ENCODE measurements at regions not wholly inside any gene's neighbourhood (a gene's known extent, or its start where the extent isn't known, plus 50 kb on each side); places are given as distances from the start of the nearest gene placed in this dataset.

DNA sequence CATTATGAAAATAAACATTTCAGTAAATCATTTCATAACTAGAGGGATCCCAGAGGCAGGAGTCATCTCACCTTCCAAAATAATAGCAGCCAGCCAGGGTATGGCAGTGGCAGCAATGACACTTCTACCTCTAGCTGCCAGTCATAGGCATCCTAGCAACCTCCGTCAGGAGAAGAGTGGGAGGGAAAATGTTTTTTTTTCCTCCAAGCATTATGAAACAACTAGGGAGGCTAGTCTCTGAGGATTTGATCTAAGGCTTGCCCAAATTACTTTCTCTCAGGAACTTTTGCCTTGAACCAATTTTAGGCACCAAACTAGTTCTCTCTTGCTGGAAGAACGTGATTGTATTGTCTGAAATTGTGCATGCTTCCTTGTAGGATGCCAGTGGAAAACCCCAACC is 208.7 kb upstream of the PREP start (continued):
- TF ChIP-seq, protein P1, sequence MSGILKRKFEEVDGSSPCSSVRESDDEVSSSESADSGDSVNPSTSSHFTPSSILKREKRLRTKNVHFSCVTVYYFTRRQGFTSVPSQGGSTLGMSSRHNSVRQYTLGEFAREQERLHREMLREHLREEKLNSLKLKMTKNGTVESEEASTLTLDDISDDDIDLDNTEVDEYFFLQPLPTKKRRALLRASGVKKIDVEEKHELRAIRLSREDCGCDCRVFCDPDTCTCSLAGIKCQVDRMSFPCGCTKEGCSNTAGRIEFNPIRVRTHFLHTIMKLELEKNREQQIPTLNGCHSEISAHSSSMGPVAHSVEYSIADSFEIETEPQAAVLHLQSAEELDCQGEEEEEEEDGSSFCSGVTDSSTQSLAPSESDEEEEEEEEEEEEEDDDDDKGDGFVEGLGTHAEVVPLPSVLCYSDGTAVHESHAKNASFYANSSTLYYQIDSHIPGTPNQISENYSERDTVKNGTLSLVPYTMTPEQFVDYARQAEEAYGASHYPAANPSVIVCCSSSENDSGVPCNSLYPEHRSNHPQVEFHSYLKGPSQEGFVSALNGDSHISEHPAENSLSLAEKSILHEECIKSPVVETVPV (CRISPR knock-in tag; IDR thresholded peaks at IDR 0.05) = no peak
- TF ChIP-seq SNAI2 (CRISPR knock-in tag; IDR thresholded peaks at IDR 0.05) = no peak

DNA sequence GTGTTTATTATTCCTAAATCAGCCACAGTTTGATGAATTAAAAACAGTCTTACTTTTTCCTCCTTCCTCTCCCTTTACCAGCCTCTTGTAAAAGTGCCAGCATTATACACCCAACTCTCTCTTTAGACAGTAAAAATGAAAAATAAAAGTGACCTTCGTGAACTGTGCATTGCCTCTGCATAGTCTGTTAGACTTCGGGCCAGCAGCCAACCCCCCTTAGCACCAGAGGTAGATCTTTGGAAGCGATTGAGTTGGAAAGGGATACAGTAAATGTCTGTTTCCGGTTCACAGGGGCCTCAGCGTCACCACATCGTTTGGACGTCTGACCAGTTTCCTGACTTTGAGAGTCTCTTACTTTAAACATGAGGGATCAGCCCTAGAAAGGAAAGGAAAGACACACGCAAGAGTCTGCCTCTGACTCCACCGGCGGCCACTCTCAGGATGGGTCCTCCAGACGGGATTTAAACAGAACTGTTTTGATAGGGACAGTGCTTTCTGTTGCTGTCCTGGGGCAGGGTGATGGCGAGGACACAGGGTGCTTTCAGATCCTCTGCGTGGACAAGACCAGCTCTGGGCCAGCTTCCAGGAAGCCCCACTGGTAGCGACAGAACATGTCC is 206.6 kb upstream of the PREP start:
- ATAC-seq = peak; percentile 42
- TF ChIP-seq OSR1 (CRISPR knock-in tag; IDR thresholded peaks at IDR 0.05) (0 out of 2 replicates have a peak, but pooled peaks have one; percentile 35), ZFP3 (CRISPR knock-in tag; IDR thresholded peaks at IDR 0.05) (no peak), CSDC2 (CRISPR knock-in tag; IDR thresholded peaks at IDR 0.05) (no peak), ZFP30 (CRISPR knock-in tag; IDR thresholded peaks at IDR 0.05) (no peak)

DNA sequence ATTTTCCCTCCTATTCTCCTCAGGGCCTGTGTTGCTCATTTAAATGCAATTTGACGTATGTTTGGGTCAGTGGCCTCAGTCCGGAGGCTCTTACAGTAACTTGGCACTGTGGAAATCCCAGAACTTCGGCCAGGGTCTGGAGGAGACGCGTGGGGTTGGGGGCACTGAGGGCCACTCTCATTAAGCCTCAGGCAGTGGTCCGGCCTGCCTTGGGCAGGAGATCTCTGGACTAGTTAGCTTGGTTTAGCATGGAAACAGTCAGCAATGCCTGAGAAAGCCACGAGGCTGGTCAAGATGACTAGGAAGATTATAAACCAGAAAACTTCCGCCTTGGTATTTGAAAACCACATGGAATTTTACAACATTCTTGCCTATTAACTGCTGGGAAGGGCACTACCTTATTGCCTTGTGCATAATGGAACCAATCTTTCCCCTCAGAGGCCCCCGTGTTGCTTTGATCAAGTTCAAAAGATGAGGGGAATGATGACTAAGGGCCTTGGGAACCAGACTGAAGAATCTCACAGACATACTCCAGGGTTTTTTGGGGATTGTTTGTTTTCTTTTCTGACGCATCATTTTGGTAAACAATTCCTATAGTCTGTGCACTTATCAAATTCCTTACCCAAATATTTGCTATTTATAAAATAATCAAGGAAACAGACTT is 206.0 kb upstream of the PREP start:
- TF ChIP-seq ZNF565 (CRISPR knock-in tag; conservative IDR thresholded peaks at IDR 0.05; ENCODE audit: low read depth) (no peak), GLIS3 (CRISPR knock-in tag; IDR thresholded peaks at IDR 0.05) (no peak), OSR1 (CRISPR knock-in tag; IDR thresholded peaks at IDR 0.05) (peak; percentile 16; the same call in 1 of the 2 replicates), ZFP30 (CRISPR knock-in tag; IDR thresholded peaks at IDR 0.05) (no peak)
- ATAC-seq = peak; percentile 86

DNA sequence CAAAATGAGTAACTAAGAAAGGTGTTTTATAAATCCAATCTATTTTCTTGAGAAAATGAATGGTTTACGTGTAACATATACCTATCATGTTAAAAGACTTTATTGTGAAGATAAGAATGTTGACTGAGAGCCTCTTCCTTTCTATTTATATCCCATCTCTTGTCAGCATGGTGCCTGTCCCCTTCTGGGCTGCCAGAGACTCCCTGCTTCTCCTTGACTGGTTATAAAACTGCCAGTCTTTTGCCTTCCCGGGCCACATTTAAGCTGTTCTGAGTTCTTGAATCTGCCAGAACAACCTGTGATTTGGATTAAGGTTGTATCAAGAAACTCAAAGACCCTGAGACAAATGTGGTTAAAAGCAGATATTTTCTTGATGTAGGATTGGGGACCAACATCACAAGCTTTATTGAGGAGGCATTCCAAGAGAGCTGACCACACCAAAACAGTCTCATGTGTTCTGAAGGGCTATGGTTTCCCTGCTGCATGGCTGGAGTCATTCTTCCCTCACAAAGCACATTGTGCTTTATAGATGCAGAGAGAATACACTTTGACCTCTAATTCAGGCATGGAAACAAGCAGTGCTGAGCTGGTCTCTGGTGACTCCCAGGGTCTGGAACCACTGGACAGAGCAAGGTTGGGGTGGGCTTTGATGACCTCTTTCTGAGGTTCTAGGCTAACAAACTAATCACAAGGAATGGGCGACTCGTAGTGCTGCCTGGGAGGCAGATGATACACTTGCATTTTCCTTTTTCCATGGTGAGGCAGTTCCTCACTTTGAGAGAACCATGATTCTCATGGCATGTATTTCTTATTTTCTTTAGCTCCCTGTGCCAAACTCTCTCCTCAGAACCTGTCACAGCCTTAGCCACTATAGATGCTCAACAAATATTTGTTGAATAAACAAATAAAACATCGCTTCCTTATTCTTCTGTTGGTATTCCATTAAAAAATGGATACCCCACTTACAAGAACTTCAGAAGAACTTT is 205.0 kb upstream of the PREP start:
- TF ChIP-seq, protein P1 (CRISPR knock-in tag; IDR thresholded peaks at IDR 0.05) = no peak
- no peak for TF ChIP-seq ISL1 (CRISPR knock-in tag; IDR thresholded peaks at IDR 0.05)
- no peak for TF ChIP-seq SNAI2 (CRISPR knock-in tag; IDR thresholded peaks at IDR 0.05)
- TF ChIP-seq TCF4 (CRISPR knock-in tag; IDR thresholded peaks at IDR 0.05; ENCODE audit: borderline replicate concordance) = no peak
- TF ChIP-seq BACH2 (CRISPR knock-in tag; IDR thresholded peaks at IDR 0.05; ENCODE audit: borderline replicate concordance) = no peak
- TF ChIP-seq GLIS3 (CRISPR knock-in tag; IDR thresholded peaks at IDR 0.05) = no peak
- TF ChIP-seq, protein P2, sequence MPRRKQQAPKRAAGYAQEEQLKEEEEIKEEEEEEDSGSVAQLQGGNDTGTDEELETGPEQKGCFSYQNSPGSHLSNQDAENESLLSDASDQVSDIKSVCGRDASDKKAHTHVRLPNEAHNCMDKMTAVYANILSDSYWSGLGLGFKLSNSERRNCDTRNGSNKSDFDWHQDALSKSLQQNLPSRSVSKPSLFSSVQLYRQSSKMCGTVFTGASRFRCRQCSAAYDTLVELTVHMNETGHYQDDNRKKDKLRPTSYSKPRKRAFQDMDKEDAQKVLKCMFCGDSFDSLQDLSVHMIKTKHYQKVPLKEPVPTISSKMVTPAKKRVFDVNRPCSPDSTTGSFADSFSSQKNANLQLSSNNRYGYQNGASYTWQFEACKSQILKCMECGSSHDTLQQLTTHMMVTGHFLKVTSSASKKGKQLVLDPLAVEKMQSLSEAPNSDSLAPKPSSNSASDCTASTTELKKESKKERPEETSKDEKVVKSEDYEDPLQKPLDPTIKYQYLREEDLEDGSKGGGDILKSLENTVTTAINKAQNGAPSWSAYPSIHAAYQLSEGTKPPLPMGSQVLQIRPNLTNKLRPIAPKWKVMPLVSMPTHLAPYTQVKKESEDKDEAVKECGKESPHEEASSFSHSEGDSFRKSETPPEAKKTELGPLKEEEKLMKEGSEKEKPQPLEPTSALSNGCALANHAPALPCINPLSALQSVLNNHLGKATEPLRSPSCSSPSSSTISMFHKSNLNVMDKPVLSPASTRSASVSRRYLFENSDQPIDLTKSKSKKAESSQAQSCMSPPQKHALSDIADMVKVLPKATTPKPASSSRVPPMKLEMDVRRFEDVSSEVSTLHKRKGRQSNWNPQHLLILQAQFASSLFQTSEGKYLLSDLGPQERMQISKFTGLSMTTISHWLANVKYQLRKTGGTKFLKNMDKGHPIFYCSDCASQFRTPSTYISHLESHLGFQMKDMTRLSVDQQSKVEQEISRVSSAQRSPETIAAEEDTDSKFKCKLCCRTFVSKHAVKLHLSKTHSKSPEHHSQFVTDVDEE (CRISPR knock-in tag; IDR thresholded peaks at IDR 0.05) = no peak
- TF ChIP-seq, protein P3, sequence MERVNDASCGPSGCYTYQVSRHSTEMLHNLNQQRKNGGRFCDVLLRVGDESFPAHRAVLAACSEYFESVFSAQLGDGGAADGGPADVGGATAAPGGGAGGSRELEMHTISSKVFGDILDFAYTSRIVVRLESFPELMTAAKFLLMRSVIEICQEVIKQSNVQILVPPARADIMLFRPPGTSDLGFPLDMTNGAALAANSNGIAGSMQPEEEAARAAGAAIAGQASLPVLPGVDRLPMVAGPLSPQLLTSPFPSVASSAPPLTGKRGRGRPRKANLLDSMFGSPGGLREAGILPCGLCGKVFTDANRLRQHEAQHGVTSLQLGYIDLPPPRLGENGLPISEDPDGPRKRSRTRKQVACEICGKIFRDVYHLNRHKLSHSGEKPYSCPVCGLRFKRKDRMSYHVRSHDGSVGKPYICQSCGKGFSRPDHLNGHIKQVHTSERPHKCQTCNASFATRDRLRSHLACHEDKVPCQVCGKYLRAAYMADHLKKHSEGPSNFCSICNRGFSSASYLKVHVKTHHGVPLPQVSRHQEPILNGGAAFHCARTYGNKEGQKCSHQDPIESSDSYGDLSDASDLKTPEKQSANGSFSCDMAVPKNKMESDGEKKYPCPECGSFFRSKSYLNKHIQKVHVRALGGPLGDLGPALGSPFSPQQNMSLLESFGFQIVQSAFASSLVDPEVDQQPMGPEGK (CRISPR knock-in tag; IDR thresholded peaks at IDR 0.05; ENCODE audit: borderline replicate concordance) = no peak
- TF ChIP-seq, protein P4, sequence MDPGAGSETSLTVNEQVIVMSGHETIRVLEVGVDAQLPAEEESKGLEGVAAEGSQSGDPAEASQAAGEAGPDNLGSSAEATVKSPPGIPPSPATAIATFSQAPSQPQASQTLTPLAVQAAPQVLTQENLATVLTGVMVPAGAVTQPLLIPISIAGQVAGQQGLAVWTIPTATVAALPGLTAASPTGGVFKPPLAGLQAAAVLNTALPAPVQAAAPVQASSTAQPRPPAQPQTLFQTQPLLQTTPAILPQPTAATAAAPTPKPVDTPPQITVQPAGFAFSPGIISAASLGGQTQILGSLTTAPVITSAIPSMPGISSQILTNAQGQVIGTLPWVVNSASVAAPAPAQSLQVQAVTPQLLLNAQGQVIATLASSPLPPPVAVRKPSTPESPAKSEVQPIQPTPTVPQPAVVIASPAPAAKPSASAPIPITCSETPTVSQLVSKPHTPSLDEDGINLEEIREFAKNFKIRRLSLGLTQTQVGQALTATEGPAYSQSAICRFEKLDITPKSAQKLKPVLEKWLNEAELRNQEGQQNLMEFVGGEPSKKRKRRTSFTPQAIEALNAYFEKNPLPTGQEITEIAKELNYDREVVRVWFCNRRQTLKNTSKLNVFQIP (CRISPR knock-in tag; IDR thresholded peaks at IDR 0.05; ENCODE audit: borderline replicate concordance, low read depth) = no peak
- TF ChIP-seq, protein P5, sequence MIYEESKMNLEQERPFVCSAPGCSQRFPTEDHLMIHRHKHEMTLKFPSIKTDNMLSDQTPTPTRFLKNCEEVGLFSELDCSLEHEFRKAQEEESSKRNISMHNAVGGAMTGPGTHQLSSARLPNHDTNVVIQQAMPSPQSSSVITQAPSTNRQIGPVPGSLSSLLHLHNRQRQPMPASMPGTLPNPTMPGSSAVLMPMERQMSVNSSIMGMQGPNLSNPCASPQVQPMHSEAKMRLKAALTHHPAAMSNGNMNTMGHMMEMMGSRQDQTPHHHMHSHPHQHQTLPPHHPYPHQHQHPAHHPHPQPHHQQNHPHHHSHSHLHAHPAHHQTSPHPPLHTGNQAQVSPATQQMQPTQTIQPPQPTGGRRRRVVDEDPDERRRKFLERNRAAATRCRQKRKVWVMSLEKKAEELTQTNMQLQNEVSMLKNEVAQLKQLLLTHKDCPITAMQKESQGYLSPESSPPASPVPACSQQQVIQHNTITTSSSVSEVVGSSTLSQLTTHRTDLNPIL (CRISPR knock-in tag; IDR thresholded peaks at IDR 0.05; ENCODE audit: low read depth) = no peak
- no peak for TF ChIP-seq ZNF565 (CRISPR knock-in tag; conservative IDR thresholded peaks at IDR 0.05; ENCODE audit: low read depth)
- no peak for TF ChIP-seq PPARA (CRISPR knock-in tag; IDR thresholded peaks at IDR 0.05; ENCODE audit: borderline replicate concordance)
- TF ChIP-seq ZC3H10 (CRISPR knock-in tag; IDR thresholded peaks at IDR 0.05) = no peak
- TF ChIP-seq ZFP30 (CRISPR knock-in tag; IDR thresholded peaks at IDR 0.05) = no peak
- TF ChIP-seq ZNF70 (CRISPR knock-in tag; IDR thresholded peaks at IDR 0.05) = no peak
- TF ChIP-seq ZFP3 (CRISPR knock-in tag; IDR thresholded peaks at IDR 0.05) = no peak
- no peak for TF ChIP-seq ESRRG (CRISPR knock-in tag; IDR thresholded peaks at IDR 0.05)
- no peak for ATAC-seq

All from SK-N-SH treated with all-trans-retinoic acid at 6 μM for 48 hours (cell line).